ENCODE measurements at regions not wholly inside any gene's neighbourhood (a gene's known extent, or its start where the extent isn't known, plus 50 kb on each side); places are given as distances from the start of the nearest gene placed in this dataset.
A peak's percentile ranks its signal among the peaks of the same experiment; 100 is the strongest.
"Not testable (repeated sequence)": the region's sequence is repeated elsewhere in the genome, so short reads cannot be mapped to it uniquely, and the experiment has no call there.

- DNase-seq: no peak
These were observed 178.6 kb downstream of the ZNF674 start for GRCh38 chrX:46366381-46367207.

- no peak for DNase-seq
These were observed 190.7 kb downstream of the ZNF674 start for GRCh38 chrX:46354481-46354880.

- DNase-seq: no peak
These were observed 203.4 kb downstream of the ZNF674 start for GRCh38 chrX:46341767-46342322.

GRCh38 chrX:46340696-46341095 lies 204.5 kb downstream of the ZNF674 start:
- no peak for DNase-seq

GRCh38 chrX:46333550-46333949 lies 211.7 kb downstream of the ZNF674 start:
- no peak for DNase-seq

GRCh38 chrX:46330981-46331380 lies 214.2 kb downstream of the ZNF674 start:
- DNase-seq: no peak

GRCh38 chrX:46330513-46330912 lies 214.7 kb downstream of the ZNF674 start:
- no peak for DNase-seq

- DNase-seq: no peak
These were observed 217.1 kb downstream of the ZNF674 start for GRCh38 chrX:46328133-46328532.

GRCh38 chrX:46327566-46328115 lies 217.6 kb downstream of the ZNF674 start:
- DNase-seq: no peak

- DNase-seq: no peak
These were observed 219.1 kb downstream of the ZNF674 start for GRCh38 chrX:46326161-46326560.

- peak; percentile 35 for DNase-seq
These were observed 219.8 kb downstream of the ZNF674 start for GRCh38 chrX:46325312-46325877.

GRCh38 chrX:46324166-46324565 lies 221.1 kb downstream of the ZNF674 start:
- DNase-seq: no peak

GRCh38 chrX:46322929-46323328 lies 222.3 kb downstream of the ZNF674 start:
- not testable (repeated sequence) for DNase-seq

GRCh38 chrX:46321676-46322075 lies 223.5 kb downstream of the ZNF674 start:
- DNase-seq: no peak

- DNase-seq: no peak
These were observed 225.5 kb downstream of the ZNF674 start for GRCh38 chrX:46319750-46320149.

- DNase-seq: no peak
These were observed 226.7 kb downstream of the ZNF674 start for GRCh38 chrX:46318551-46318950.

- no peak for DNase-seq
These were observed 228.1 kb downstream of the ZNF674 start for GRCh38 chrX:46317163-46317562.

GRCh38 chrX:46311581-46312120 lies 233.6 kb downstream of the ZNF674 start:
- DNase-seq: no peak

GRCh38 chrX:46310815-46311497 lies 234.3 kb downstream of the ZNF674 start:
- DNase-seq: no peak

GRCh38 chrX:46308110-46308509 lies 237.1 kb downstream of the ZNF674 start:
- no peak for DNase-seq

GRCh38 chrX:46306103-46306502 lies 239.1 kb downstream of the ZNF674 start:
- DNase-seq: no peak

- DNase-seq: no peak
These were observed 239.8 kb downstream of the ZNF674 start for GRCh38 chrX:46305431-46305830.

- DNase-seq: no peak
These were observed 243.3 kb downstream of the ZNF674 start for GRCh38 chrX:46301903-46302302.
